HS-5 (cell line): ENCODE measurements at regions not wholly inside any gene's neighbourhood (a gene's known extent, or its start where the extent isn't known, plus 50 kb on each side); places are given as distances from the start of the nearest gene placed in this dataset.

ENCODE experiments used
- DNase-seq: peaks from one replicate; pipeline ENCODE4 v3.0.0-alpha.2; 2012; ENCODE audit warnings: low read depth

DNA sequence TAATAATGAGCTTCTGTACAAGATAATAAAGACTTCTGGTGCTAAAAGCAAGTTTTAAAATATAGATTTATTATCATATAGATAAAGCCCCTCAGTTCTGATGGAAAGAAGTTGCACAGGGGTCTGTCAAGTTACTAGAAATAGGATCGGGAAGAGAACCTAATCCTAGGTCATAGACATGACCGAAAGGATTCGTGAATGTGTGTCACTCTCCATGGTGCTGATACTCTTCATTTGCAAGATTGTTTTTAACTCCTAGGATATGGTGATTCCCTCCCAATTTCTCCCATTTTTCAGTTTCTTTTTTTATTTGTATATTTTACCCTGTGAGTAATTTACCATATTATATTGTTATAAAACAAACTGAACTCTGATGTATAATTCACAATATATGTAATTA is 58.9 kb upstream of the CTNNA2 start:
- no peak for DNase-seq

DNA sequence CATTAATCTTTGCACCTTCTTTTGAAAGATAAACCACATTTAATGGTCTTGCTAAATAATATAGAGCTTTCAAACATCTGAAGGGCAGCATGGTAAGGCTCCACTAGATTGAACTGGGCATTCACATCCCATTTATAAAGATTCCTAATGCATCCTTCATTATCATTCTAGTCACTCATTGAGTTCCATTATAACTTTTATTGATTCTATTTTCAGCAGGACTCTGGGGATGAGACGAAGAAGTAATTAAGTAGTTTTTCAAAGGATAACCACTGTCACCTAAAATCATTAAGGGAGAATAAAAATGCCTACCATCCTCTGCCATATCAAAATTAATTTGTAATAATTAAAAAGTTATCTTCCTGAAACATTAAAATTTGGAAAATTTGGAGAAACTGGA is 60.2 kb upstream of the CTNNA2 start:
- DNase-seq, result no peak

DNA sequence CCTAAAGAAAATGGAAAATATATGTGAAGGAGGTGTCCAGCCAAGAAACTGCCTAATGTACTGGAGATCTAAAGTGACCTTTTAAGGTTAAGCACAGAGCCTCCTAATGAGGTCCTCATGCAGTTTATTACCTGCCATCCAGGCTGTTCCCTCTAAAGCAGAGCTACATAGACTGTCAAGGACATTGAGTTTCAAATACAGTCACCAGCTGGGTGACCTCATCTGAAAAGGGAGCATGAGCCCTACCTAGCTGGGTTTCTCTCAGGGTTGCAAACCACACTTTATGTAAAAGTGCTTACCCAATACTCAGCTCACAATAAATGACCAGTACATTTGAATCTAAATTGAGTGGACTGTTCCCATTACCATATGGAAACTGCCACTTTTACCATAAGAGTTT is 65.4 kb upstream of the CTNNA2 start:
- no peak for DNase-seq

DNA sequence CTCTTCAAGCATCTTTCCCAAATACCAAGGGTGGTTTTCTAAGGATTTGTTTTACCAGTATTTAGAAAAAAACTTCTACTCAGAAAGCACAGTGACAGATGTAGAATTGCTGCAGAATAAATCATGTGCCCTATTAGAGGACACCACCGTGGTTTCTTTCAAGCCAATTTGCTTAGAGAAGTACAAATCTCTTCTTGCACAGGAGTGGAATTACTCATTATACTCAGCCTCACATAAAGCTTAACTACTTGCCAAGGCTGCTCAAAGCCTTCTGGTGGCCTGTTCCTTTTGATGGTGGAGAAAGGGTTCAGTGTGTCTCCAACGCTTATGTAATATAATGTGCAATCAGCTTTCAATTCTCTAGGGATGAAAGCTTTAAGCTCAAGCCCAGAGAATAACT is 66.5 kb upstream of the CTNNA2 start:
- no peak for DNase-seq

DNA sequence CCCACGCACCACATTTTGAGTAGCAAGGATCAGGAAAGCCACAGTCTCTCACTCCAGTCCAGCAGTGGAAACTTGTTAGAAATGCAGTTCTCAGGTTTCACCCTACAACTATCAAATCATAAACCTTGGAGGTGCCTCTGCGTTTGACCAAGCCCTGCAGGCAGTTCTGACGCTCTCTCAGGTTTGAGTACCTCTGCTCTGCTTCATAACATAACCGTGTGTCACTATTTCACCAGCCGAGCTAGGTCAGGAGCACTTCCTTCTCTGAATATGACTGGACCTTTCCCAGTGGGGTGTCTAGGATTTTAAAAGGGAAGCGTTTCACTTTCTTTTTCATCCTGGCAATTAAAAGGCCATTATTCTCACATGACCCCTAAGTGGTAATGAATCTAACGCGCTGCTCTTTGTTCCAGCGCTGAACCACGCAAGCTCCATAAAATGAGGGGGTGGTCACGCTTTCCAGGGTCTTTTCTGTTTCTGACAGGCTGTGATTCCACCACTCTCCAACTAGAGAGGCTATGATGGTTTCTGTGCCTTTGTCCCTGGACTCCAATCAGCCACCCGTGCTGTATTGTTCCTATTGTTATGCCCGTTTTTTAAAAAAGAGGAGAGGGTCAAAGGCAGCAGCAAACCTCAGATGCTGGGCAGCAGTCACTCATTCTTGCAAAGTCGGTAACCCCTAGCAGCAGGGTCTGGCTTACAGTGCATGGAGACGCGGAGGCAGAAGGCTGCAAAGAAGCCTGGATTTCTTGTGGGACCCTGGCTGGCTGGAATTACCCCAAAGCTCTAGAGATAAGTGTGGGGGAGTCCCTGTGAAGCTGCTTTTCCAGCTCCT is 75.2 kb upstream of the CTNNA2 start:
- no peak for DNase-seq

DNA sequence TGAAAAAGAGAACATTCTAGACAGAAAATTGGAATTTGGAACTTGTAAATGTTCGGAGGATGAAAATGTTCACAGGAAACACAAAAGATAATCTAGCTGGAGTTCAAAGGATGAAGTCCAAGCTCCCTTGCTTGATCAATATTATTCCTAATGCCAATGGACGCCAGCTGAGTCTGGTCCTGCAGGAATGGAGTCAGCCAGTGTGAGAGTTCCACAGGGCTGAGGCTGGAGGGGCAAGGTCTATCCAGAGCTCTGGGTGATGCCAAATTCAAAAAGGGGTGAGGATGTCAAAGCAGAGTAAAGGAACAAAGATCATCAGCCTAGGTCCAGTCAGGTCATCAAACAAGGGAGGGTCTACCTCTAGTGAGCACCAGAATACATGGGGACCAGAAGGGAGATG is 78.5 kb upstream of the CTNNA2 start:
- DNase-seq, result no peak

DNA sequence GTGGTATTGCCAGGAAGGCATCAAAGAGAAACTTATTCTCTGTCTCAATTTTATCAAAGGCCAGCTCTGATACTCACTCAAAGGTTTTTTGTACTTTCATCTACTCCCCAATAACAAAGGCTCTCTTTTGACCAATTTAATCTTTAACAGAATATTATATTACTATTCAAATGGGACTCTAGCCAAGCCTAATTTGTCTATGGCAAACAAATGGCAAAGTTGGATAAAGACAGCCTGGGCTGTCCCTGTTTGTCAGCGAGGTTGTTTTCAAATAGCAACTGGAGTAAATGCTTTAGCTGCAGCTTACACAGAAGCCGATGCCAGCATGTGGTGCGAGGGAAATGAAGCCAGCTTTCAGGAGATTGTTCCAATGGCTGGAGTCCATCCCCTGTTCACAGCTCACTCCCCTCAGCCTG is 80.1 kb upstream of the CTNNA2 start:
- no peak for DNase-seq

DNA sequence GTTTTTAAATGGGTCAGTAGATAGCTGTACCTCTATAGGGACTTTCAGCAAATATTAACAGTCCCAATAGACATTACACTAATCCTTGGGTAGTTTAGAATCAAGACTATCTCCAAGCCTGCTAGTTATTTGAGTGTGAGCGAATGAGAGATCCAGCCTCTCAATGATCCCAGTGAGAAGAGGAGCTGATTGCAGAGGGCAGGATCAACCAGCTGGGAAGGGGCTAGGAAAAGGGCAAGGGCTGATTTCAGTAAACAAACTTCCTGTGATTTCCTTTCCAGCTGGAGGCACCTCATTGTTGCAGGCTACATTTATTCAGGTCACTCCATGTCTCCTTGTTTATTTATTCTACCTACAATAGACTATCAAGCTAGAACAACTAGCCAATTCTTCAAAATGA is 84.1 kb upstream of the CTNNA2 start:
- DNase-seq, result no peak

DNA sequence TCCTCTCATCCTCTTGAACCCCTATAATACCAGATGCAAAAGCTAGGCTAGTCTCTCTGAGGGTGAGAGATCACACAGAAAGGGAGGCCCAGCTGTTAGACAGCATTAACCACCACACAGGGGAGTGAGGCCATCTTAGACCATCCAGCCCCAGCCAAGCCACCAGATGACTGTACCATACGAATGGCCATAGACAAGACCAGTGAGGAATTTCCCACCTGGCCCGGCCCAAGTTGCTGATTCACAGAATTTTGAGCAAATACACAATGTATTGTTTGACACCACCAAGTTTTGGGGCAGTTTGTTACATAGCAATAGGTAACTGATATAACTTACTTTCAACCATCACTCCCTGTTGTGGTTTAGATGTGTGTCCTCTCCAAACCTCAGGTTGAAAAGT is 98.2 kb upstream of the CTNNA2 start:
- DNase-seq, result no peak

DNA sequence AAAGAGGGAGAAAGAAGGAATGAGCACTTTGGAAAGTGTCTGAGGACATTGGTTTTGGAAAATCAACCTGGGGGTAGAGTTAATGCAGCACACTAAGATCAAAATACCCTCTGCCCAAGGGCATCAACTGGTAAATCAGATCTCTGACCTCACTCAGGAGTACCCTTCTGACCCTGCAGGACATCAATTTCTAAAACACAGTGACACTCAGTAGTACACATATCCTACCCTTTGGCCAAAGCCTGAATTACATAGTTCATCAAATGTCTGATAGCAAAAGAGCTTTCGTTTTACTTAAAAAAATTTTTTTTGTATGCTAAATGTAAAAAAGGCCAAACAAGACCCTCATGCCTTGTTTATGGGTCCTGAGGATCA is 118.4 kb upstream of the CTNNA2 start:
- no peak for DNase-seq

DNA sequence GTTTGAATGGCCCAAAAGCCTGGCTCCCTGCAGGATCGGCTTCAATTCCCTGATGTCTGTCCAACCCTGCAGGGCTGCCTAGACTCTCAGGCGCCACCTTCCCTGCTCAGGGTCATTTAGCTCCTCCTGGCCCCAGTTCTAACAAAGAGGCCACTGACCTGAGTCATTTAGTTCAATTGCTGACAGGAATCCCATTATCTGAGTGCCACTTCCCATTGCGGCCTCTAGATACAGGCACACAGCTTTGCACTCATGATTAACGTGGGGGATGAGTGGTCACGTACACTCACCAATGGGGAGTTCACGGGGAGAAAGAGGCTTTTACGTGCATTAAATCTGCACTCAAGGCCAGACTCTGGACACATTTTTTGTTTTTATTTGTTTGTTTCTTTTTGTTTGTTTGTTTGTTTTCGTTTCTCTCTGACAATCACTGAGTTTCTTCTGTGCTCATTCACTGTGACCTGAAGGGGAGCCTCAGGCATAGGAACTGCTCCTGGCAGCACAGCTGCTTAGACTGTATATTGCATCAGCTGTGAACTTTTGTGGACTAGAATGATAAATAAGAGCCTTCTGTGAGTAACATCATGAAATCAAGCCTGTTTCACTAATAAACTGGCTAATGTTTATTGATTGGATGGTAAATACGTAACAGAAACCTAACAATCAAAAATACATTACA is 118.9 kb upstream of the CTNNA2 start:
- no peak for DNase-seq

DNA sequence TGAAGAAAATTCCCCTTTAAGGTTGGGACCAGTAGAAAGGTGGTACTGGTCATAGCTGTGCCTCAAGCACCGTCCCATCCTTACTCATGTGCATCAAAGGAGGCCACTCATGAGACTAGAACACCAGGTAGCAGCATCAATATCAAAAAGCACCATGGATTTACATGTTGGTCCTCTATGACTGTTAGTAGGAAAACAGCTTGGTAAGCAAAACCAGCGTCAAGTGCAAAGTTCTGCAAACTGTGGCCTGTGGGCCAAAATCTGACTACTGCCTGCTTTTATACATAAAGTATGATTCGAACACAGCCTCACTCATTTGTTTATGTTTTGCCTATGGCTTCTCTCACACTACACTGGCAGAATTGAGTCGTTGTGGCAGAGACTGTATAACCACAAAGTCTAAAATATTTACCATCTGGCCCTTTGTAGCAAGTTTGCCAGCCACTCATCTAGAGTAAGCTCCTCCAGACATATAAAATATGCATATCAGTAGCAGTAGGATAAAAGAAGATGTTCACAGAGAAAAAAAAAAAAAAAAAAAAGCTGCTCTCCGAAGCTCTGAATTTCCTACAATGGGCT is 119.7 kb upstream of the CTNNA2 start:
- DNase-seq, result no peak

DNA sequence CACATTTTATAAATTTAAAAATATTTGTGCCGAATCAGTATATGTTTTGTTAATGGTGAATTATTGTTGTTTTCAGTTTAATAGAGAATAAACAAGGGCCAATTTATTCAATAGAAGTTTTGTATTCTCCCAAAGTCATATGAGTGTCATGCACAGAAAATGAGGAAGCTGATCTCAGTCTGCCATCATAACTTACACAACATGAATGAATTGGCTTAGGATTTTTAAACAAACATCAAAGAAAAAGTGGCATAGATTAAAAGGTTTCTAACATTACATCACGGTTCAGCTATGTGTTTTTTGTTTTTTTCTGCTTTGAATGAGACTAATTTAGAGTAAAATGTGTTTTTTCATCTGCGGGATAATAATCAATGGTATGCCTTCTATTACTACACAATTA is 123.4 kb upstream of the CTNNA2 start:
- DNase-seq, result no peak

DNA sequence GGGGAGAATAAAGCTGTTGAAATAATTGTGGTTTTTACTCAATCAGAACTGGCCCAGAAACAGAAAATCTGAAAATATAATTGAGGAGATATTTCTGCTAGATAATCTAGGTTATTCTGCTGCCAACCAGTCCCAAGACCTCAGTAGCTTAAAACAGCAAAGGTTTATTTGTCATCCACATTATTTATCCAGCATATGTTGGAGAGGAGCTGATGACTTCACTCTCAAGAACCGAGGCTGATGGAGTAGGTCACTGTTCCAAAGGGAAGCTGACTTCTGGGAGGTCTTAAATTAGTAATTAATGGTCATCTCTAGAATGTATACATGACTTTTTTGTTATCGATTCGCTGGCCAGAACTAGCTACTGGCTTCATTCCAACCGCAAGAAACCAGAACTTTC is 124.8 kb upstream of the CTNNA2 start:
- no peak for DNase-seq

DNA sequence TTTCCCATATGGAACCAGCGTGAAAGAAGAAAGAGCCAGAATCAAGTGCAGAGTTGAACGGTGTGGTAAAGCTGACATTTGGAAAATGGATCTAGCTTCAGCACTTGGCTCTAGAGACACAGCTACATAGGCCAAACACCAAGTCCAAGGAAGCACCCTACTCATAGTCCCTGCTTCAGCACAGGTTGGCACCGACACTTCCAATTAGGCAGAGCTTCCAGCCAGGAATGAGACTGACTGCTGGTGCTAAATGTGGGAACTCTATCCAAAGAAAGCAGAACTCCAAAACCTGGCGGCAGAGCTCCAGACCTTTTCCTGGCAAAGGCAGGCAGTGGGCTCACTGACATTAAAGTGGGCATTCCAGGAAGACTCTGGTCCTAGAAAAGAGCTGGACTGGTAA is 125.4 kb upstream of the CTNNA2 start:
- no peak for DNase-seq

DNA sequence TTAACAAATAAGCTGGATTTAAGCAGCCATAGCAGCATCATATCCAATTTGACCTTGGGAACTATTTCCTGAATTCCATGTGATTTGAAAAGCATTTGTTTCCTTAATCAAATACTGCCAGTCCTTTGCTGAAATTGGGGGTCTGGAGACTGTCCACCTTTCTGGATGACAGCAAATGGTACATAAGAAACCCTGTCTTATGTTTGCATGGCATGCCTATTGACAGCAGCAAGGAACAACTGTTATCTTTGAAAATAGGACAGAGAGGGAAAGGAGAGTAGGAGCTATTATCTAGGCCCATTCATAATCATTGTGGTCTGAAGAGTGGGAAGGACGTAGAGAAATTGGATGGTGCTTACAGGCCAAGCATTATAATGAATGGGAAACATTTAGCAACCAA is 129.2 kb upstream of the CTNNA2 start:
- DNase-seq, result no peak

DNA sequence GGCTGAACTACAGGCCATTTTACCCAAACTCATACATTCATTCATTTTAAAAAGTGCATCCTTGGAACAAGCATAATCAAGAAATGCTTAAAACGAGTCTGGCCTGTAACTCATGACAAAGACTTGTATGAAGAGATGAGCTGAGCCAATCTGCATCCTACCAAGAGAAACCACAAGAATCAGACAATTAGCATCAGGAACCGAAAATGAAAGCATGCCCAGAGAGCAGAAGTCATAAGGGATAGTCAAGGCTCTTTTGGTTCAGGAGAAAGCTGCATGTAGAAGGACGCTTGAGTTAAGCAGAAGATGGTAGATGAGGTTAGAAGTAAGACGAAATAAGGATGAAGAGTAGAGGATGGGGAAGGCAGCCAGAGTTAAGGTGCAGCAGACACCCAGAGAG is 137.0 kb upstream of the CTNNA2 start:
- DNase-seq, result no peak

DNA sequence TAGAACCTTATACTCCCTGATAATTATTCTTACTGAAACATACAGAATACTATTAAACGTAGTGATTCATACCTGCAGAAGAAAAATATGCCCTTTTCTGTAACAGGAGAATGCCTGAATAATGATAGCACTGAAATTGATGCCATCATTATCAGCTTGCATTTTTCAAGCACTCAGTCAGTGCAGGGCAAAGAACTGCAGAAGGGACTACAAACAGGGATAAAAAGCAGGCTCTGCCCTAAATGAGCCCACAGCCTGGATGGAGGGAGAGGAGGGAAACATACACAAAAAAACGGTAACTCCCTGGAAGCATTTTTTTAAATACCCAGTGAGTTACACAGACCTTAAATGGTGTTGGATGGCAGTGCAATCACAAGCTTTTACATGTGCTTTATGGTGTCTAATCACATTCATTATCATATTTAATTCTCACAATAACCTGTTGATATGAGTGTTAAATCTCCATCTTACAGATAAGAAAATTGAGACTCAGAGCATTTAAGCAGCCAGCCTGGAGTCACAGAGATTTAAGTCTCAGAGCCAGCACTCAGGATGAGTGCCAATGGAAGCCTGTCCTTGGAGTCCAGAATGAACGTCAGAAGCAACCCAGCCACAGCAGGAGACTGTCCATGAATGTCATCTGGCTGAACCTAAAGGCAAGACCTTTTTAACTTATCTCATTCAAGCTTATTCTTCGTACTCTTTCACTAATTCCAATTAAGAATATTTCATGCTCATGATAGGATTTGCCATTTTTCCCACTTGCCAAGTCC is 139.3 kb upstream of the CTNNA2 start:
- no peak for DNase-seq

DNA sequence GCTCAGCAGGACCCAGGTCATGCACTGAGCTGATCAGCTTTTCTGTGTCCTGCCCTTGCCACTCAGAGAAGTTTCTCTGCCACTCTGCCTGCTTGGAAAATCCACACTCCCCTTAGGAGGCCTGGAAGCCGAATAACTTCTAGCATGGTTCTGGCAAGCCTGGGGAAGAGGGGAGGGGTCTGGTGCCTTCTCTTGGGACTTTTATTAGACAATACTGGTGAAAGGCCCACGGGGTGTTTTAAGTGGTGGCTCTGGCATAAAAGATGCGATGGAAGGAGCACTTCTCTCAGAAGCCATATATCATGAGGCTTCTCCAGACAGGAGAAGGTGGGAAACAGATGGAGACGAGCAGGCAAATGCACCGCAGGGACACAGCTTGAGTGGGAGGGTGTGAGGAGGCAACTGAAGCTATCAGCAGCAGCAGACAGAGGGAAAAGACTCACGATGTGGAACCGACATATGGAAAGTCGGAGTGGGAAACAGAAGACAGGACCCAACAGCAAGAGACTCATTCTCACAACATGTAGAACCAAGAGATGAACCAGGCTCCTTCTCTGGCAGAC is 141.8 kb upstream of the CTNNA2 start:
- no peak for DNase-seq

DNA sequence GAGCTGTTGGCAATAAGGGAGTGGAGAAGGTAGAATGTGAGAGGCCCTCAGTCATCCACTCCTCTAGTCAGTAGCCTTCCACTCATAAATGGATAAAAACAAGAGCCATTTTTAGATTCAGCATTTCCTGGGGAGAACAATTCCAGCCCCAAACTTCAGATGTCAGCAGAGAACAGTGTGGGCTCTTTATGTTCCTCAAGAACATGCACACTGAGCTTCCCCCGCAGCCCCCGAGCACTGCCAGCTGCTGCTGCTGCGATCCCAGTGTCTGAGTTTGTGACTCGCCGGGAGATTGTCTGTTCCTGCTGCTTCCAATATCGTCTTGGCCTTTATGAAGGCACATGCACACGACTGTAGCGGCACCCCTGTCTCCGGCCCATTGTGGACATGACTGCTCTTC is 143.7 kb upstream of the CTNNA2 start:
- DNase-seq, result no peak

DNA sequence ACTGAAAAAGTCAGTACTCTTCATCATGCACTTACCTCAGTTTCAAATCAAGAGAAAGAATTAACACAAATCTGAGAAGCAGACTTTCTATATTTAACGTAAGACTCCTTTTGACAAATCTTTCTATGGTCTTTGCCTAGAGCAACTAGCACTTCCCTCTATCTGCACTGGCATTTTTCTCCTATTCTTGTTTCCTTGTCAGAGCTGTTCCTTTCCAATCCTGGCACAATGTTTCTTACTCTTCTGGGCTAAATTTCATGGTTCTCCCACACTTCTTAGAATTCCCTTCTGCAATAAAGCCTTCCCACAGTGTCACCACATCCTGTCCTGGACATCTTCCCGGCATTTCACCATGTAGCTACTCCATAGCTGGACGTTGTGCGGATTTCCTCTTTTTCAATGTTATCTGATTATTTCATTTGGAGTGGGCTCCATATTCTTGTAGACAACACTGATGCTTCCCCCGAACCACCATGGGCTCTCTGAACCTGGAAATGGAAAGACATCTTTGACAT is 144.7 kb upstream of the CTNNA2 start:
- no peak for DNase-seq

DNA sequence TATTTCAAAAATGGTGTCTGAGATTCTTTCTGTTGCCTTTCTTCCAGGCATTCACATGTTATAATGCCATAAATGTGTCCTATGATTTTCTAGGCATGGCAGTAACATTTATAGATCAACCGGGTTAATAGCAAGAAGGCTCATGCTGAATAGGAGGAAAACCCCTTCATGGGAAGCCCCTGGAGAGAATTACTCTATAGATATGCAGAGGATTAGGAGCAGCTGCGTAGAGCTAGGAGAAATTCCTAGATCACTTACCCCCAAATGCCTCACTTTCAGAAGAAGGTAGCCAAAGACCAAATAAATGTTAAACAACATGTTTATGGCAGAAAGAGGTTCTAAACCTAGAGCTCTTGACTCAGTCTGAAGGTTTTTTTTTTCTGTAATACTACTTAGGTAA is 153.4 kb upstream of the CTNNA2 start:
- DNase-seq, result no peak
